IMR-90 (cell line): ENCODE measurements at regions not wholly inside any gene's neighbourhood (a gene's known extent, or its start where the extent isn't known, plus 50 kb on each side); places are given as distances from the start of the nearest gene placed in this dataset.
"Not testable (repeated sequence)": the region's sequence is repeated elsewhere in the genome, so short reads cannot be mapped to it uniquely, and the experiment has no call there.

Experiments used
- CTCF ChIP-seq: conservative IDR thresholded peaks from 2 replicates; pipeline ENCODE4 v1.5.1; 2012; ENCODE audit warnings: mild to moderate bottlenecking, low read depth, low read length, improper control_type of control experiment
- FOS ChIP-seq: fragments of 150-350 bp; IDR thresholded peaks from 2 replicates; pipeline ENCODE4 v1.6.1; 2016; ENCODE audit warnings: low read depth, low read length
- POLR2A ChIP-seq: IDR thresholded peaks from 2 replicates; pipeline ENCODE4 v1.6.1; 2012; ENCODE audit warnings: mild to moderate bottlenecking, low read depth, low read length
- RFX5 ChIP-seq: IDR thresholded peaks from 2 replicates; pipeline ENCODE4 v1.8.0; 2012; ENCODE audit warnings: low read depth, mild to moderate bottlenecking, low read length, moderate library complexity

DNA sequence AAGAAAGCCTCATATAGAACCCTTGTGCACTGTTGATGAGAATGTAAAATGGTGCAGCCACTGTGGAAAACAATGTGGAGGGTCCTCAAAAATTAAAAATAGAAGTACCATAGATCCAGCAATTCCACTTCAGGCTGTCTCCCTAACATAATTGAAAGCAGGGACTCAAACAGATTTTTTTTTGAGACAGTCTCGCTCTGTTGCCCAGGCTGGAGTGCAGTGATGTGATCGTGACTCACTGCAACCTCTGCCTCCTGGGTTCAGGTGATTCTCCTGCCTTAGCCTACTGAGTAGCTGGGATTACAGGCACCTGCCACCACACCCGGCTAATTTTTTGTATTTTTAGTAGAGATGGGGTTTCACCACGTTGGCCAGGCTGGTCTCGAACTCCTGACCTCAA is 356.6 kb upstream of the ROPN1 start:
- TF ChIP-seq POLR2A, RFX5, CTCF, FOS: not testable (repeated sequence)
